Islet precursor cell (in vitro differentiated cells): ENCODE measurements at regions not wholly inside any gene's neighbourhood (a gene's known extent, or its start where the extent isn't known, plus 50 kb on each side); places are given as distances from the start of the nearest gene placed in this dataset.
A peak's percentile ranks its signal among the peaks of the same experiment; 100 is the strongest.

Experiments used
- DNase-seq: peaks from one replicate; pipeline ENCODE4 v3.0.0-alpha.2; 2018

GRCh38 chr1:221309723-221310122 is 430.5 kb downstream of the HLX start:
- no peak for DNase-seq

DNA sequence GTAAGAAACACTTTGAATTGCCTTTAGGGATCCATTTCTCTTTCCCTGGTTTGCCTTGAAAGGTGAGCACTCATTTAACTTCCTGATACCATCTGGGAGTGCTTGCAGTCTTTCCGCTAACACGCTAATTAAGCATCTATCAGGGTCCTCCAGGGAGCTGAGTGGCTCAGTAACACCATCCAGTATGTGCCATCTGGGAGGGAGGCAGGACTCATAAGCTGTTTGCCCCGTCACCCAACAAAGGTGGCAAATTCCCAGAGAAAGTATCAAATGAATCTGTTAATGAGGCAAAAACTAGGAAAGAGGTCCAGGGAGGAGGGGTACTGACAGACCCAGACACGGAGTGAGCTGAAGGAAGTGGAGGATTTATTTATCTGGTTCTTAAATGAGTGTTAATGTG is 430.9 kb downstream of the HLX start:
- DNase-seq = peak; percentile 69

- DNase-seq = no peak
These were observed 426.6 kb downstream of the DUSP10 start for GRCh38 chr1:221315330-221315729.

- DNase-seq = no peak
These were observed 425.3 kb downstream of the DUSP10 start for GRCh38 chr1:221316491-221317056.

DNA sequence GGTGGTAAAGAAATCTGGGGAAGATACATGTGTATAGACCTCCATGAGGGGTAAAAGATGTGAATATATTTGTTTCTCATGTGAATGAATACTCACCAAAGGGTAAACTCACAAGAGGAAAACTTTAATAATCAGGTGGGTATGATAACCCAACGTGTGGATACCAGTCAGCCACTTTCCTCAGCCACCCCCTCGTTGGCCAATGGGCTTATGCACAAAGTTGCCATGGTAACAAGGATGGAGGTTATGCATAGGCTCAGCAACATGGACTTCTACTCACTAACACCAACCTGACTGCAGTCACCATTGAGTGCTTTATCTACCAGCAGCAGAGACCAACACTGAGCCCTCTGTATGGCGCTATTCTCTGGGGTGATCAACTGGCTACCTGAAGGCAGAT is 424.4 kb downstream of the DUSP10 start:
- DNase-seq = no peak

DNA sequence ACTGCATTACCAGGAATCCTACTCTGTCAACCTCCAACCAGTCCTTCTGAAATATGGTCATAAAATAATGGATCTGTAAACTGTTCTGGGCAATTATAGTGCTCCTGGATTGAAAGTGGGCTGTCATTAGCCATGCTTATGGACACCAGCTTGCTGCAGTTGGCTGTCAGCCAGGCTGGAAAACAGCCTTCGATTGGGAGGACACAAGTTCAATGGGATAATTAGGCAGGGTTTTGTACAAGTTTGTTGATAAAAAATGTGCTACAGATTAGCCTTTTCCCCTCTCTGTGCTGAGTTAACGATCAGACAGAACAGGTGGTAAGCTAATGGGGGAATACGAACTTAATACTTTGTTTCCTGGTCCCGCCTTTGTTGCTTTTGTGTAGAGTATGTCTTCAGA is 413.9 kb downstream of the DUSP10 start:
- no peak for DNase-seq

DNA sequence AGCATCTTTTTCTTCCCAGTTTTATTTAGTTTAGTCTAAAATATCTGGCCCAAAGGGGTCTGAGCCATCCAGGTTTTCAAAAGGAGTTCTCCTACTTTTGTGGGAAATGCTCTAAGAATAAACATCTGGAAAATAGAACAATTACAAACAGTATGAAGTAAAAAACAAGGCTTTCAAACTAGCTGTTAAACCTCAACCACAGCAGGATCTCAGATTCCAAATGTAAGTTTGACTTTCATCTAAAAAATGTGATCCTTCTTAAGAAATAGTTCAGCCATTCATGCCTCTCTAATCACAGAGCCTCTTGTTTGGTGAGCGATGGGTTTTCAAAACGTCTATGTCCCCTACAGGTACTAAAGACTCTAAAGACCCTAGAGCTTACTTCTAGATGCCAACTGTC is 413.5 kb downstream of the DUSP10 start:
- no peak for DNase-seq

DNA sequence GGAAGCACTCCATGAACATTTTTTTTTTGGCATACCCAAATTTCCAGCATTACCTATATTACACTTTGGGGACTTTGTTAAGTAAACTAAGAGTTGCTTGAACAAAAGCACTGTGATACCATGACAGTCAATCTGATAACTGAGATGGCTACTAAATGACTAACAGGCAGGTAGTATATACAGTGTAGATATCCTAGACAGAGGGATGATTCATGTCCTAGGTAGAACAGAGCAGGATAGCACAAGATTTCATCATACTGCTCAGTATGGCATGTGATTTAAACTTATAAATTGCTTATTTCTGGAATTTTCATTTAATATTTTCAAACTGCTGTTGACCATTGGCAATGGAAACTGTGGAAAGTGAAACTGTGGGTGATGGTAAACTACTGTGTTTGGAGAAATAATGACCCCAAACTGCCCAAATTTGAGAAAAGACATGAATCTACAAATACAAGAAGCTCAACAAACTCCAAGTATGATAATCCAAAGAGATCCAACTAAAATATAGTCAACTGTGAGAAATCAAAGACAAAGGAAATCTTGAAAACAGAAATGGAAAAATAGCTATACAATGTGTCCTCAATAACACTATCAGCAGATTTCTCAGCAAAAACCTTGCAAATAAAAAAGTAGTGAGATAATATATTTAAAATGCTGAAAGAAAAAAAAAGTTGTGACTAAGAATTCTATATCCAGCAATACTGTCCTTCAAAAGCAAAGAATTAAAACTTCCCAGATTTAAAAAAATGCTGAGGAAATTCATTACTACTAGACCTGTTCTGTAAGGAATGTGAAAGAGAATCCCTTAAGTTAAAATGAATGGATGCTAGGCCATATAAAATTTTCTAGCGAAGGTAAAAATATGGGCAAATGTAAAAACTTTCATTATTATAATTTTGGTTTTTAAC is 410.4 kb downstream of the DUSP10 start:
- no peak for DNase-seq

DNA sequence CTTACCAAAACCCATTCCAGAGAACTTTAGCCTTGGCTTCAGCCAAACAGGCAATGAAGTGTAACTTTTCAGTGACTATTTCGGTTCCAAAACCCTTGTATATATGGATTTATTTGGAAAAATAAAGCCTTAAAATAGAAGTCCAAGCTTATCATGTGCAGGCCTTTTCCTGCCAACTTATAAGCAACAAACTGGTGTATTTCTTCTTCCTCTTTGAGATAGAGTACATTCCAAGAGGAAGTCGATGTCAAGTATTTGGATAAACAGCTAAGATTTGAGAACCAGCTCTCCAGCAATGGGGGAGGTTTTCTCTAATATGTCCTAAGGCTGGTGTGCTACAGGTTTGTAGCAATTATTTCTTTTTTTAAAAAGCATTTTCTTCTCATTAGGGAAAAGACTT is 407.8 kb downstream of the DUSP10 start:
- DNase-seq = no peak

- DNase-seq = peak; percentile 96
These were observed 406.5 kb downstream of the DUSP10 start for GRCh38 chr1:221335161-221336101.

GRCh38 chr1:221336126-221336525 is 405.8 kb downstream of the DUSP10 start:
- DNase-seq = peak; percentile 66

- no peak for DNase-seq
These were observed 404.8 kb downstream of the DUSP10 start for GRCh38 chr1:221337106-221337505.

GRCh38 chr1:221343136-221343535 is 398.8 kb downstream of the DUSP10 start:
- DNase-seq = no peak

- no peak for DNase-seq
These were observed 398.3 kb downstream of the DUSP10 start for GRCh38 chr1:221343607-221344006.

- DNase-seq = no peak
These were observed 397.2 kb downstream of the DUSP10 start for GRCh38 chr1:221344693-221345092.

GRCh38 chr1:221347706-221348105 is 394.2 kb downstream of the DUSP10 start:
- DNase-seq = no peak

DNA sequence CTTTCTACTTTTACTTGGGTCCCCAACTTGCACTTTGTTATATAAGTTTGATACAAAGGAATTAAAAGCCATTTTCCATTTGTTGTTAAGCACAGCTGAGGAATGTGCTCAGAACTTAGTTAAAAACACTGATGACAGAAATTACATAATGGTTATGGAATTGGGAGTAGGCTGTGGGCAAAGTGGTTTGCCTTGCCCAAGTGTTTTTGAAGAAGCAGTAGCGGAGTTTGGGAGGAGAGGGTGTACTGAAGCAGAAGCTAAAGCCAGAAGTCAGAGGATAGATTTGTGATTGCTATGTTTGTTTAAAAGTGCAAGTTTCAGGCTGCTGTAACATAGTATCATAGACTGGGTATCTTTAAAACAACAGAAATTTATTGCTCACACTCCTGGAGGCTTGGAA is 391.8 kb downstream of the DUSP10 start:
- DNase-seq = no peak

- no peak for DNase-seq
These were observed 385.2 kb downstream of the DUSP10 start for GRCh38 chr1:221356693-221357092.

DNA sequence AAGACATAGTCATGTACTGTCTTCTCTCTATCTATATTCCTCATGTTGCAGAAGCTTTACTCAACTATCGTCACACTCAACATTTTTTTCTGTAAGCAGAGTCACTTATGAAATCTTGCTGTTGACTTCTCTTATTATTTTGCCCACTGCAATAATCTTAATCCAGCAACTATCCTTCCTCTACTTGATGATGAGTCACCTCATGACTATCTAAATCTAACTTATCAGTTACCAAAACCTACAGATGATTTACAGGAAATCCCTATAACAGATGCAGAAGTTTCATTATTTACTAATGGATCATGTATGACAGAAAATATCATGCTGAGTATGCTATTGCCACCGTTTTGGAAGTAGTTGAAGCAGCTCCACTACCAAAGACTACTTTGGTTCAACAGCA is 378.9 kb downstream of the DUSP10 start:
- DNase-seq = no peak

DNA sequence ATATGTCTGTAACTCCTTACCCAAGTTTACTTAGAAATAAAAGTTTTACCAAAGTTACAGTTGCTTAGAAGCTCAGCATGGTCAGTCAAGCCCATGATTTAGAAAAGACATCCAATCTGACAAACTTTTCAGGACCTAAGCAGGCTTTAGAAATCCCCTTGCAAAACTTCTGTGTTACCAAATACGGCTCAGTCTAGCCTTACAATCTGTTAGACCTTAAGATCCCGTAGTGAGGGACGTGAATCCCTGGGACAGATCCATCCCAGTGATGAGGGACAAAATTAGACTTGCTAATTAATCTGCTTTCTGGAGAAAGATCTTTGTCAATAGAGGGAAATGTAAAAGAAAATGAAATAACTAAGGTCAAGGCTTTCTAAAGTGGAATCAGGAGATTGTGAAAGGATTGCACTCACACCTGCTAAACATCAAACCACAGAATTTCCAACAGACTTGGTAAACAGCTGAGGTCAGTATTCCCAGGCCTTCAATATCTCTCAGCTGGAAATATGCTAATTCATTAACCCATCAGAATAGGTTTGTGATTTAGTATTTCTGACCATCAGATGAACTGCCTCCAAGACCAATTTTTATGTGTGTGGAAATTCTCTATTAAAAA is 375.3 kb downstream of the DUSP10 start:
- DNase-seq = no peak

GRCh38 chr1:221371705-221372104 is 370.2 kb downstream of the DUSP10 start:
- DNase-seq = peak; percentile 93

- no peak for DNase-seq
These were observed 368.1 kb downstream of the DUSP10 start for GRCh38 chr1:221373795-221374194.

- no peak for DNase-seq
These were observed 365.6 kb downstream of the DUSP10 start for GRCh38 chr1:221376286-221376685.
